ENCODE measurements at regions not wholly inside any gene's neighbourhood (a gene's known extent, or its start where the extent isn't known, plus 50 kb on each side); places are given as distances from the start of the nearest gene placed in this dataset.

GRCh38 chr5:97580746-97581145 is 397.7 kb upstream of the RIOK2 start:
- DNase-seq (no peak), ATAC-seq (no peak)
- no peaks in the 10 kb centered on the region for H3K36me3 ChIP-seq (ENCODE audit: low read depth)
- H3K4me1 ChIP-seq (ENCODE audit: low read depth): no peaks in the 10 kb centered on the region
- no peaks in the 10 kb centered on the region for H3K9me3 ChIP-seq
- intact Hi-C loops (cut with DNase I, micrococcal nuclease): no loop called here
- TF ChIP-seq, protein P1, sequence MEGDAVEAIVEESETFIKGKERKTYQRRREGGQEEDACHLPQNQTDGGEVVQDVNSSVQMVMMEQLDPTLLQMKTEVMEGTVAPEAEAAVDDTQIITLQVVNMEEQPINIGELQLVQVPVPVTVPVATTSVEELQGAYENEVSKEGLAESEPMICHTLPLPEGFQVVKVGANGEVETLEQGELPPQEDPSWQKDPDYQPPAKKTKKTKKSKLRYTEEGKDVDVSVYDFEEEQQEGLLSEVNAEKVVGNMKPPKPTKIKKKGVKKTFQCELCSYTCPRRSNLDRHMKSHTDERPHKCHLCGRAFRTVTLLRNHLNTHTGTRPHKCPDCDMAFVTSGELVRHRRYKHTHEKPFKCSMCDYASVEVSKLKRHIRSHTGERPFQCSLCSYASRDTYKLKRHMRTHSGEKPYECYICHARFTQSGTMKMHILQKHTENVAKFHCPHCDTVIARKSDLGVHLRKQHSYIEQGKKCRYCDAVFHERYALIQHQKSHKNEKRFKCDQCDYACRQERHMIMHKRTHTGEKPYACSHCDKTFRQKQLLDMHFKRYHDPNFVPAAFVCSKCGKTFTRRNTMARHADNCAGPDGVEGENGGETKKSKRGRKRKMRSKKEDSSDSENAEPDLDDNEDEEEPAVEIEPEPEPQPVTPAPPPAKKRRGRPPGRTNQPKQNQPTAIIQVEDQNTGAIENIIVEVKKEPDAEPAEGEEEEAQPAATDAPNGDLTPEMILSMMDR (IDR thresholded peaks at IDR 0.05): no peak
- H3K4me3 ChIP-seq: no peak overlapping the region

DNA sequence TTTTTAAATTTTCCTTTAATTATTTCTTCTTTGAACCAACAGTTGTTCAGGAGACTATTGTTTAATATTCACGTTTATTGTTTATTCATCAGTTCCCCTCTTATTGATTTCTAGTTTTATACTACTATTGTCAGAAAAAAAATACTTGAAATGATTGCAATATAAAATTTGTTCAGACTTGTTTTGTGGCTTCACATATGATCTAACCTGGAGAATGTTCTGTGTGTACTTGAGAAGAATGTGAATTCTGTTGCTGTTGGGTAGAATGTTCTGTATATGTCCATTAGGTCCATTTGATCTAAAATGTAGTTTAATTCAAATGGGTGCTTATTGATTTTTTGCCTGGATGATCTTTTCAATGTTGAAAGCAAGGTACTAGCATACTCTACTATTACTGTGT is 408.7 kb upstream of the RIOK2 start:
- ATAC-seq: no peak
- TF ChIP-seq, protein P1 (IDR thresholded peaks at IDR 0.05): no peak
- no peaks in the 10 kb centered on the region for H3K36me3 ChIP-seq (ENCODE audit: low read depth)
- intact Hi-C loops (cut with DNase I, micrococcal nuclease): no loop called here
- H3K4me1 ChIP-seq (ENCODE audit: low read depth): no peaks in the 10 kb centered on the region
- H3K4me3 ChIP-seq: no peak overlapping the region
- peaks cover 10% of the 10 kb centered on the region for H3K9me3 ChIP-seq
- no peak for DNase-seq

DNA sequence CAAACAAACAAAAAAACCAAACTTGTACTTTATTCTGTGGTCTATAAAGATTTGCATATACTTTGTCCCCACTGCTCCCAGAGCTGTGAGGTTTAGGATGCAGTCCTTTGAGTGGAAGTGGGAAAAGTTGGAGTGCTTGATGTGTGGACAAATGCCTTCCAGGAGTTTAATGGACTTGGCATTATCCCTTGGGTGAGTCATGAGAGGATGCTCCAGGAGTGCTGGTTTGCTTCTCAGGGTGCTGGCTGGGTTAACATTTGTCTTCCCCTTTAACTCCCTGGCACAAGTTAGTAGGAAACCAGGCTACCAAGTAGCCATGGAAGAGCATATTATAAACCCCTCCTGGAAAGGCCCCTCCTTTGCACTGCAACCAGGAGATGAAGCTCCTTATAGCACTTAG is 417.4 kb upstream of the RIOK2 start:
- TF ChIP-seq, protein P1 (IDR thresholded peaks at IDR 0.05): no peak
- intact Hi-C loops (cut with DNase I, micrococcal nuclease): no loop called here

DNA sequence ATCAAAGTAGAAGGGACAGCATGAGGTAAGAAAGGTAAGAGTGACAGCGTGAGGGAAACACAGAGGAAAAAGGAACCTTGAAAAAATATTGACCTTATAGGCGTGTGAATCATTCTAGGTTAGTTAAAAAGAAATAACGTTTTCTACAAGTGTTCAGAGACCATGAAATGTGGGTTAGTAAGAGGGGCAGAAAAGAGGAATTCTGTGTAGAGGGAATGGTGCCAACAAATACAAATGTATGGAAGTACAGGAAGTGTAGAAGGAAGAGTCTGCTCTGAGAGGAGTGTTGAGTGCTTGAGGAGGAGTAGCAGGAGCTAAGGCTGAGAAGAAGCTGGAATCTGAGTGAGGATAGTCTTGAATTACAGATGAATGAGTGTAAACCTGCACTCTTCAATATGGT is 418.6 kb upstream of the RIOK2 start:
- Histone ChIP-seq H3K9me3 (peaks cover 26% of the 10 kb centered on the region), H3K36me3 (ENCODE audit: low read depth) (no peaks in the 10 kb centered on the region), H3K4me1 (ENCODE audit: low read depth) (no peaks in the 10 kb centered on the region), H3K4me3 (no peak overlapping the region)
- ATAC-seq: no peak
- DNase-seq: no peak
- TF ChIP-seq, protein P1 (IDR thresholded peaks at IDR 0.05): no peak
- intact Hi-C loops (cut with DNase I, micrococcal nuclease): no loop called here

More for the DNA sequence above, 417.4 kb upstream of the RIOK2 start:
- H3K36me3 ChIP-seq (ENCODE audit: low read depth): no peaks in the 10 kb centered on the region
- DNase-seq (no peak), ATAC-seq (no peak)
- no peaks in the 10 kb centered on the region for H3K4me1 ChIP-seq (ENCODE audit: low read depth)
- peaks cover 35% of the 10 kb centered on the region for H3K9me3 ChIP-seq
- no peak overlapping the region for H3K4me3 ChIP-seq

- TF ChIP-seq, protein P1 (IDR thresholded peaks at IDR 0.05): no peak
- DNase-seq (no peak), ATAC-seq (no peak)
- intact Hi-C loops (cut with DNase I, micrococcal nuclease): no loop called here
- H3K4me3 ChIP-seq: no peak overlapping the region
- no peaks in the 10 kb centered on the region for H3K36me3 ChIP-seq (ENCODE audit: low read depth)
- H3K4me1 ChIP-seq (ENCODE audit: low read depth): no peaks in the 10 kb centered on the region
- H3K9me3 ChIP-seq: no peaks in the 10 kb centered on the region
Measured at GRCh38 chr5:97606531-97606930, 423.5 kb upstream of the RIOK2 start.

GRCh38 chr5:97608501-97608900 is 425.5 kb upstream of the RIOK2 start:
- DNase-seq: no peak
- no peak for ATAC-seq
- no peaks in the 10 kb centered on the region for H3K36me3 ChIP-seq (ENCODE audit: low read depth)
- H3K9me3 ChIP-seq: no peaks in the 10 kb centered on the region
- H3K4me1 ChIP-seq (ENCODE audit: low read depth): no peaks in the 10 kb centered on the region
- intact Hi-C loops (cut with DNase I, micrococcal nuclease): no loop called here
- H3K4me3 ChIP-seq: no peak overlapping the region
- TF ChIP-seq, protein P1 (IDR thresholded peaks at IDR 0.05): no peak
